ENCODE measurements at regions not wholly inside any gene's neighbourhood (a gene's known extent, or its start where the extent isn't known, plus 50 kb on each side); places are given as distances from the start of the nearest gene placed in this dataset.

GRCh38 chr9:1606253-1606652 lies 408.9 kb upstream of the SMARCA2 start (continued):
- TF ChIP-seq REST (IDR thresholded peaks at IDR 0.05; ENCODE audit: unreplicated experiment) (no peak), POLR2AphosphoS5 (IDR thresholded peaks at IDR 0.05; ENCODE audit: low read depth) (no peak), EZH2phosphoT487 (IDR thresholded peaks at IDR 0.05; ENCODE audit: unreplicated experiment) (no peak)

GRCh38 chr9:1612886-1613285 lies 402.3 kb upstream of the SMARCA2 start:
- Histone ChIP-seq H3K4me2 (no peak overlapping the region), H3K27me3 (ENCODE audit: insufficient read depth) (no peaks in the 10 kb centered on the region), H3K4me3 (no peak overlapping the region), H2AFZ (no peak overlapping the region), H3K27ac (ENCODE audit: low read depth) (no peak overlapping the region), H3K9me2 (ENCODE audit: insufficient read depth) (peaks cover 4% of the 10 kb centered on the region; the same call in 1 of the 2 replicates), H3K4me1 (ENCODE audit: insufficient read depth) (no peaks in the 10 kb centered on the region), H3K36me3 (ENCODE audit: insufficient read depth) (no peaks in the 10 kb centered on the region), H3K79me2 (replicated peaks; ENCODE audit: insufficient read depth) (no peaks in the 10 kb centered on the region), H3F3A (replicated peaks; ENCODE audit: low read depth) (no peaks in the 10 kb centered on the region), H4K20me1 (replicated peaks; ENCODE audit: insufficient read depth) (no peaks in the 10 kb centered on the region)
- no peak for ATAC-seq
- Mint-ChIP-seq H3K4me1 (no peaks in the 10 kb centered on the region), H3K9me3 (peaks cover 2% of the 10 kb centered on the region; the same call in 1 of the 3 replicates), H3K36me3 (ENCODE audit: low read depth) (no peaks in the 10 kb centered on the region), H3K27ac (no peak overlapping the region), H3K4me3 (no peak overlapping the region), H3K27me3 (ENCODE audit: insufficient read depth, low read depth, poor library complexity) (peaks cover 2% of the 10 kb centered on the region)
- no peak for DNase-seq (ENCODE audit: low spot score)
- TF ChIP-seq POLR2AphosphoS5 (IDR thresholded peaks at IDR 0.05; ENCODE audit: low read depth), result no peak
- no peak for TF ChIP-seq ZNF462 (CRISPR knock-in tag; IDR thresholded peaks at IDR 0.05)
- no peak for TF ChIP-seq CTCF (conservative IDR thresholded peaks at IDR 0.05; ENCODE audit: low read depth in 2 of 2)
- TF ChIP-seq ZNF114 (CRISPR knock-in tag; IDR thresholded peaks at IDR 0.05), result no peak
- TF ChIP-seq ZNF331 (CRISPR knock-in tag; IDR thresholded peaks at IDR 0.05; ENCODE audit: low read depth), result no peak
- TF ChIP-seq REST (IDR thresholded peaks at IDR 0.05; ENCODE audit: unreplicated experiment), result no peak
- no peak for TF ChIP-seq EZH2phosphoT487 (IDR thresholded peaks at IDR 0.05; ENCODE audit: unreplicated experiment)
- TF ChIP-seq CREB1 (CRISPR knock-in tag; IDR thresholded peaks at IDR 0.05; ENCODE audit: low read depth), result no peak
- no peak for TF ChIP-seq NANOG (IDR thresholded peaks at IDR 0.05; ENCODE audit: borderline replicate concordance)
- TF ChIP-seq EZH2 (IDR thresholded peaks at IDR 0.05; ENCODE audit: low read depth, unreplicated experiment), result no peak

All from GM23338 (cell line).